ENCODE measurements at regions not wholly inside any gene's neighbourhood (a gene's known extent, or its start where the extent isn't known, plus 50 kb on each side); places are given as distances from the start of the nearest gene placed in this dataset.

GRCh38 chr5:18742830-18743229, 1108.6 kb downstream of the TAF11L14 start:
- Histone ChIP-seq H3K27ac (ENCODE audit: low read depth, low read length) (no peak overlapping the region), H3K9me3 (ENCODE audit: control insufficient read depth in 3 of 3, low read length in 3 of 3) (no peaks in the 10 kb centered on the region), H3K27me3 (ENCODE audit: control insufficient read depth in 3 of 3, insufficient read depth in 3 of 3, low read length in 3 of 3) (no peaks in the 10 kb centered on the region), H3K9ac (ENCODE audit: low read depth in 1 of 3, low read length in 3 of 3) (no peak overlapping the region), H3K4me1 (ENCODE audit: control insufficient read depth in 3 of 3, insufficient read depth in 3 of 3, low read length in 3 of 3) (no peaks in the 10 kb centered on the region), H3K36me3 (ENCODE audit: control insufficient read depth in 3 of 3, insufficient read depth in 3 of 3, low read length in 3 of 3) (no peaks in the 10 kb centered on the region), H3K4me3 (ENCODE audit: low read length in 3 of 3) (no peak overlapping the region)

- Histone ChIP-seq H3K9me3 (ENCODE audit: control insufficient read depth in 3 of 3, low read length in 3 of 3) (no peaks in the 10 kb centered on the region), H3K36me3 (ENCODE audit: control insufficient read depth in 3 of 3, insufficient read depth in 3 of 3, low read length in 3 of 3) (no peaks in the 10 kb centered on the region), H3K27ac (ENCODE audit: low read depth, low read length) (no peak overlapping the region), H3K27me3 (ENCODE audit: control insufficient read depth in 3 of 3, insufficient read depth in 3 of 3, low read length in 3 of 3) (no peaks in the 10 kb centered on the region), H3K4me1 (ENCODE audit: control insufficient read depth in 3 of 3, insufficient read depth in 3 of 3, low read length in 3 of 3) (no peaks in the 10 kb centered on the region), H3K4me3 (ENCODE audit: low read length in 3 of 3) (no peak overlapping the region), H3K9ac (ENCODE audit: low read depth in 1 of 3, low read length in 3 of 3) (no peak overlapping the region)
Measured at GRCh38 chr5:18744441-18744840, 1110.2 kb downstream of the TAF11L14 start.

GRCh38 chr5:18745042-18745987, 1111.1 kb downstream of the TAF11L14 start:
- Histone ChIP-seq H3K36me3 (ENCODE audit: control insufficient read depth in 3 of 3, insufficient read depth in 3 of 3, low read length in 3 of 3) (no peaks in the 10 kb centered on the region), H3K4me3 (ENCODE audit: low read length in 3 of 3) (peak overlapping the region; percentile 37 to 59 (median 55)), H3K27me3 (ENCODE audit: control insufficient read depth in 3 of 3, insufficient read depth in 3 of 3, low read length in 3 of 3) (no peaks in the 10 kb centered on the region), H3K9ac (ENCODE audit: low read depth in 1 of 3, low read length in 3 of 3) (peak overlapping the region in 2 of 3 donors; percentile 3 to 50), H3K4me1 (ENCODE audit: control insufficient read depth in 3 of 3, insufficient read depth in 3 of 3, low read length in 3 of 3) (no peaks in the 10 kb centered on the region), H3K9me3 (ENCODE audit: control insufficient read depth in 3 of 3, low read length in 3 of 3) (no peaks in the 10 kb centered on the region), H3K27ac (ENCODE audit: low read depth, low read length) (peak overlapping the region; percentile 47)

GRCh38 chr5:18745988-18746615, 1111.8 kb downstream of the TAF11L14 start:
- Histone ChIP-seq H3K36me3 (ENCODE audit: control insufficient read depth in 3 of 3, insufficient read depth in 3 of 3, low read length in 3 of 3) (no peaks in the 10 kb centered on the region), H3K4me3 (ENCODE audit: low read length in 3 of 3) (peak overlapping the region; percentile 37 to 59 (median 55)), H3K9me3 (ENCODE audit: control insufficient read depth in 3 of 3, low read length in 3 of 3) (no peaks in the 10 kb centered on the region), H3K4me1 (ENCODE audit: control insufficient read depth in 3 of 3, insufficient read depth in 3 of 3, low read length in 3 of 3) (no peaks in the 10 kb centered on the region), H3K27ac (ENCODE audit: low read depth, low read length) (peak overlapping the region; percentile 47), H3K27me3 (ENCODE audit: control insufficient read depth in 3 of 3, insufficient read depth in 3 of 3, low read length in 3 of 3) (no peaks in the 10 kb centered on the region), H3K9ac (ENCODE audit: low read depth in 1 of 3, low read length in 3 of 3) (peak overlapping the region in 2 of 3 donors; percentile 3 to 50)

GRCh38 chr5:18749763-18750162, 1115.5 kb downstream of the TAF11L14 start:
- Histone ChIP-seq H3K4me3 (ENCODE audit: low read length in 3 of 3) (no peak overlapping the region), H3K4me1 (ENCODE audit: control insufficient read depth in 3 of 3, insufficient read depth in 3 of 3, low read length in 3 of 3) (no peaks in the 10 kb centered on the region), H3K9ac (ENCODE audit: low read depth in 1 of 3, low read length in 3 of 3) (no peak overlapping the region), H3K27ac (ENCODE audit: low read depth, low read length) (no peak overlapping the region), H3K36me3 (ENCODE audit: control insufficient read depth in 3 of 3, insufficient read depth in 3 of 3, low read length in 3 of 3) (no peaks in the 10 kb centered on the region), H3K9me3 (ENCODE audit: control insufficient read depth in 3 of 3, low read length in 3 of 3) (no peaks in the 10 kb centered on the region), H3K27me3 (ENCODE audit: control insufficient read depth in 3 of 3, insufficient read depth in 3 of 3, low read length in 3 of 3) (no peaks in the 10 kb centered on the region)

- Histone ChIP-seq H3K9ac (ENCODE audit: low read depth in 1 of 3, low read length in 3 of 3) (no peak overlapping the region), H3K27me3 (ENCODE audit: control insufficient read depth in 3 of 3, insufficient read depth in 3 of 3, low read length in 3 of 3) (no peaks in the 10 kb centered on the region), H3K36me3 (ENCODE audit: control insufficient read depth in 3 of 3, insufficient read depth in 3 of 3, low read length in 3 of 3) (no peaks in the 10 kb centered on the region), H3K27ac (ENCODE audit: low read depth, low read length) (no peak overlapping the region), H3K9me3 (ENCODE audit: control insufficient read depth in 3 of 3, low read length in 3 of 3) (no peaks in the 10 kb centered on the region), H3K4me3 (ENCODE audit: low read length in 3 of 3) (no peak overlapping the region), H3K4me1 (ENCODE audit: control insufficient read depth in 3 of 3, insufficient read depth in 3 of 3, low read length in 3 of 3) (no peaks in the 10 kb centered on the region)
Measured at GRCh38 chr5:18752317-18752716, 1118.1 kb downstream of the TAF11L14 start.

GRCh38 chr5:18754201-18754600, 1119.9 kb downstream of the TAF11L14 start:
- Histone ChIP-seq H3K4me3 (ENCODE audit: low read length in 3 of 3) (no peak overlapping the region), H3K36me3 (ENCODE audit: control insufficient read depth in 3 of 3, insufficient read depth in 3 of 3, low read length in 3 of 3) (no peaks in the 10 kb centered on the region), H3K27me3 (ENCODE audit: control insufficient read depth in 3 of 3, insufficient read depth in 3 of 3, low read length in 3 of 3) (no peaks in the 10 kb centered on the region), H3K9me3 (ENCODE audit: control insufficient read depth in 3 of 3, low read length in 3 of 3) (no peaks in the 10 kb centered on the region), H3K9ac (ENCODE audit: low read depth in 1 of 3, low read length in 3 of 3) (no peak overlapping the region), H3K27ac (ENCODE audit: low read depth, low read length) (no peak overlapping the region), H3K4me1 (ENCODE audit: control insufficient read depth in 3 of 3, insufficient read depth in 3 of 3, low read length in 3 of 3) (no peaks in the 10 kb centered on the region)

GRCh38 chr5:18761801-18762200, 1127.5 kb downstream of the TAF11L14 start:
- Histone ChIP-seq H3K4me3 (ENCODE audit: low read length in 3 of 3) (no peak overlapping the region), H3K9me3 (ENCODE audit: control insufficient read depth in 3 of 3, low read length in 3 of 3) (no peaks in the 10 kb centered on the region), H3K27ac (ENCODE audit: low read depth, low read length) (no peak overlapping the region), H3K36me3 (ENCODE audit: control insufficient read depth in 3 of 3, insufficient read depth in 3 of 3, low read length in 3 of 3) (no peaks in the 10 kb centered on the region), H3K27me3 (ENCODE audit: control insufficient read depth in 3 of 3, insufficient read depth in 3 of 3, low read length in 3 of 3) (no peaks in the 10 kb centered on the region), H3K4me1 (ENCODE audit: control insufficient read depth in 3 of 3, insufficient read depth in 3 of 3, low read length in 3 of 3) (no peaks in the 10 kb centered on the region), H3K9ac (ENCODE audit: low read depth in 1 of 3, low read length in 3 of 3) (no peak overlapping the region)

- Histone ChIP-seq H3K27ac (ENCODE audit: low read depth, low read length) (no peak overlapping the region), H3K9me3 (ENCODE audit: control insufficient read depth in 3 of 3, low read length in 3 of 3) (no peaks in the 10 kb centered on the region), H3K4me3 (ENCODE audit: low read length in 3 of 3) (no peak overlapping the region)
Measured at GRCh38 chr5:18764161-18764560, 1129.9 kb downstream of the TAF11L14 start.

GRCh38 chr5:18765304-18765703, 1131.0 kb downstream of the TAF11L14 start:
- H3K27ac ChIP-seq (ENCODE audit: low read depth, low read length) = no peak overlapping the region
- H3K36me3 ChIP-seq (ENCODE audit: control insufficient read depth in 3 of 3, insufficient read depth in 3 of 3, low read length in 3 of 3) = no peaks in the 10 kb centered on the region
- no peak overlapping the region for H3K4me3 ChIP-seq (ENCODE audit: low read length in 3 of 3)
- H3K9me3 ChIP-seq (ENCODE audit: control insufficient read depth in 3 of 3, low read length in 3 of 3) = no peaks in the 10 kb centered on the region
- no peak overlapping the region for H3K9ac ChIP-seq (ENCODE audit: low read depth in 1 of 3, low read length in 3 of 3)
- no peaks in the 10 kb centered on the region for H3K27me3 ChIP-seq (ENCODE audit: control insufficient read depth in 3 of 3, insufficient read depth in 3 of 3, low read length in 3 of 3)
- H3K4me1 ChIP-seq (ENCODE audit: control insufficient read depth in 3 of 3, insufficient read depth in 3 of 3, low read length in 3 of 3) = no peaks in the 10 kb centered on the region

More at GRCh38 chr5:18764161-18764560, 1129.9 kb downstream of the TAF11L14 start:
- Histone ChIP-seq H3K36me3 (ENCODE audit: control insufficient read depth in 3 of 3, insufficient read depth in 3 of 3, low read length in 3 of 3) (no peaks in the 10 kb centered on the region), H3K9ac (ENCODE audit: low read depth in 1 of 3, low read length in 3 of 3) (no peak overlapping the region), H3K4me1 (ENCODE audit: control insufficient read depth in 3 of 3, insufficient read depth in 3 of 3, low read length in 3 of 3) (no peaks in the 10 kb centered on the region), H3K27me3 (ENCODE audit: control insufficient read depth in 3 of 3, insufficient read depth in 3 of 3, low read length in 3 of 3) (no peaks in the 10 kb centered on the region)
